ENCODE measurements at regions not wholly inside any gene's neighbourhood (a gene's known extent, or its start where the extent isn't known, plus 50 kb on each side); places are given as distances from the start of the nearest gene placed in this dataset.

DNA sequence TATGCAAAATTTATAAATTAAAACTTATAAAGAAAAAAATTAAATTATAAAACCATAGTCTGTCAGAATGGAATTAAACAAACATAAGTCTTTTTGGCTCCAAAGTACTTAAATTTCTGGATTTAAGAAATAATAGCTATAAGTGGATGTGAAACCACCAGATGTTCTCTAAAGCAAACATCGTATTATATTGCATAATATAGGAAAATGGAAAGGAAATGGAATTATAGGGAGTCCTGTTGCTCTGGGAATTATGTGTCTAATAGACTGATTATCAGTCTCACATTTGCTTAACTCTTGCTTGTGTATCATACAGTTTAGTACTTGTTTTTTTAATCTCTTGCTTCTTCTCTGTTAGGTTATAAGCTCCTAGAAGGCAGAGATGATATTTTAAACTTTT, 819.2 kb downstream of the RAPGEF2 start:
- TF ChIP-seq, protein P1, sequence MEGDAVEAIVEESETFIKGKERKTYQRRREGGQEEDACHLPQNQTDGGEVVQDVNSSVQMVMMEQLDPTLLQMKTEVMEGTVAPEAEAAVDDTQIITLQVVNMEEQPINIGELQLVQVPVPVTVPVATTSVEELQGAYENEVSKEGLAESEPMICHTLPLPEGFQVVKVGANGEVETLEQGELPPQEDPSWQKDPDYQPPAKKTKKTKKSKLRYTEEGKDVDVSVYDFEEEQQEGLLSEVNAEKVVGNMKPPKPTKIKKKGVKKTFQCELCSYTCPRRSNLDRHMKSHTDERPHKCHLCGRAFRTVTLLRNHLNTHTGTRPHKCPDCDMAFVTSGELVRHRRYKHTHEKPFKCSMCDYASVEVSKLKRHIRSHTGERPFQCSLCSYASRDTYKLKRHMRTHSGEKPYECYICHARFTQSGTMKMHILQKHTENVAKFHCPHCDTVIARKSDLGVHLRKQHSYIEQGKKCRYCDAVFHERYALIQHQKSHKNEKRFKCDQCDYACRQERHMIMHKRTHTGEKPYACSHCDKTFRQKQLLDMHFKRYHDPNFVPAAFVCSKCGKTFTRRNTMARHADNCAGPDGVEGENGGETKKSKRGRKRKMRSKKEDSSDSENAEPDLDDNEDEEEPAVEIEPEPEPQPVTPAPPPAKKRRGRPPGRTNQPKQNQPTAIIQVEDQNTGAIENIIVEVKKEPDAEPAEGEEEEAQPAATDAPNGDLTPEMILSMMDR (IDR thresholded peaks at IDR 0.05) = no peak
- TF ChIP-seq, protein P2, sequence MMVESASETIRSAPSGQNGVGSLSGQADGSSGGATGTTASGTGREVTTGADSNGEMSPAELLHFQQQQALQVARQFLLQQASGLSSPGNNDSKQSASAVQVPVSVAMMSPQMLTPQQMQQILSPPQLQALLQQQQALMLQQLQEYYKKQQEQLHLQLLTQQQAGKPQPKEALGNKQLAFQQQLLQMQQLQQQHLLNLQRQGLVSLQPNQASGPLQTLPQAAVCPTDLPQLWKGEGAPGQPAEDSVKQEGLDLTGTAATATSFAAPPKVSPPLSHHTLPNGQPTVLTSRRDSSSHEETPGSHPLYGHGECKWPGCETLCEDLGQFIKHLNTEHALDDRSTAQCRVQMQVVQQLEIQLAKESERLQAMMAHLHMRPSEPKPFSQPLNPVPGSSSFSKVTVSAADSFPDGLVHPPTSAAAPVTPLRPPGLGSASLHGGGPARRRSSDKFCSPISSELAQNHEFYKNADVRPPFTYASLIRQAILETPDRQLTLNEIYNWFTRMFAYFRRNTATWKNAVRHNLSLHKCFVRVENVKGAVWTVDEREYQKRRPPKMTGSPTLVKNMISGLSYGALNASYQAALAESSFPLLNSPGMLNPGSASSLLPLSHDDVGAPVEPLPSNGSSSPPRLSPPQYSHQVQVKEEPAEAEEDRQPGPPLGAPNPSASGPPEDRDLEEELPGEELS (CRISPR knock-in tag; IDR thresholded peaks at IDR 0.05) = no peak
- TF ChIP-seq, protein P3, sequence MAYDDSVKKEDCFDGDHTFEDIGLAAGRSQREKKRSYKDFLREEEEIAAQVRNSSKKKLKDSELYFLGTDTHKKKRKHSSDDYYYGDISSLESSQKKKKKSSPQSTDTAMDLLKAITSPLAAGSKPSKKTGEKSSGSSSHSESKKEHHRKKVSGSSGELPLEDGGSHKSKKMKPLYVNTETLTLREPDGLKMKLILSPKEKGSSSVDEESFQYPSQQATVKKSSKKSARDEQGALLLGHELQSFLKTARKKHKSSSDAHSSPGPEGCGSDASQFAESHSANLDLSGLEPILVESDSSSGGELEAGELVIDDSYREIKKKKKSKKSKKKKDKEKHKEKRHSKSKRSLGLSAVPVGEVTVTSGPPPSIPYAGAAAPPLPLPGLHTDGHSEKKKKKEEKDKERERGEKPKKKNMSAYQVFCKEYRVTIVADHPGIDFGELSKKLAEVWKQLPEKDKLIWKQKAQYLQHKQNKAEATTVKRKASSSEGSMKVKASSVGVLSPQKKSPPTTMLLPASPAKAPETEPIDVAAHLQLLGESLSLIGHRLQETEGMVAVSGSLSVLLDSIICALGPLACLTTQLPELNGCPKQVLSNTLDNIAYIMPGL (CRISPR knock-in tag; IDR thresholded peaks at IDR 0.05) = no peak
- TF ChIP-seq ZNF263 (CRISPR knock-in tag; IDR thresholded peaks at IDR 0.05; ENCODE audit: low read depth) (no peak), FOXJ3 (CRISPR knock-in tag; IDR thresholded peaks at IDR 0.05; ENCODE audit: borderline replicate concordance) (no peak), CREM (CRISPR knock-in tag; IDR thresholded peaks at IDR 0.05) (no peak)
- TF ChIP-seq, protein P4, sequence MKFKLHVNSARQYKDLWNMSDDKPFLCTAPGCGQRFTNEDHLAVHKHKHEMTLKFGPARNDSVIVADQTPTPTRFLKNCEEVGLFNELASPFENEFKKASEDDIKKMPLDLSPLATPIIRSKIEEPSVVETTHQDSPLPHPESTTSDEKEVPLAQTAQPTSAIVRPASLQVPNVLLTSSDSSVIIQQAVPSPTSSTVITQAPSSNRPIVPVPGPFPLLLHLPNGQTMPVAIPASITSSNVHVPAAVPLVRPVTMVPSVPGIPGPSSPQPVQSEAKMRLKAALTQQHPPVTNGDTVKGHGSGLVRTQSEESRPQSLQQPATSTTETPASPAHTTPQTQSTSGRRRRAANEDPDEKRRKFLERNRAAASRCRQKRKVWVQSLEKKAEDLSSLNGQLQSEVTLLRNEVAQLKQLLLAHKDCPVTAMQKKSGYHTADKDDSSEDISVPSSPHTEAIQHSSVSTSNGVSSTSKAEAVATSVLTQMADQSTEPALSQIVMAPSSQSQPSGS (CRISPR knock-in tag; IDR thresholded peaks at IDR 0.05; ENCODE audit: borderline replicate concordance, low read depth) = no peak
- TF ChIP-seq, protein P5, sequence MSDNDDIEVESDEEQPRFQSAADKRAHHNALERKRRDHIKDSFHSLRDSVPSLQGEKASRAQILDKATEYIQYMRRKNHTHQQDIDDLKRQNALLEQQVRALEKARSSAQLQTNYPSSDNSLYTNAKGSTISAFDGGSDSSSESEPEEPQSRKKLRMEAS (CRISPR knock-in tag; IDR thresholded peaks at IDR 0.05) = no peak
- TF ChIP-seq, protein P6, sequence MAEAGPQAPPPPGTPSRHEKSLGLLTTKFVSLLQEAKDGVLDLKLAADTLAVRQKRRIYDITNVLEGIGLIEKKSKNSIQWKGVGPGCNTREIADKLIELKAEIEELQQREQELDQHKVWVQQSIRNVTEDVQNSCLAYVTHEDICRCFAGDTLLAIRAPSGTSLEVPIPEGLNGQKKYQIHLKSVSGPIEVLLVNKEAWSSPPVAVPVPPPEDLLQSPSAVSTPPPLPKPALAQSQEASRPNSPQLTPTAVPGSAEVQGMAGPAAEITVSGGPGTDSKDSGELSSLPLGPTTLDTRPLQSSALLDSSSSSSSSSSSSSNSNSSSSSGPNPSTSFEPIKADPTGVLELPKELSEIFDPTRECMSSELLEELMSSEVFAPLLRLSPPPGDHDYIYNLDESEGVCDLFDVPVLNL (CRISPR knock-in tag; IDR thresholded peaks at IDR 0.05; ENCODE audit: borderline replicate concordance, low read depth) = no peak

Measured in WTC11 (cell line).